ENCODE measurements at regions not wholly inside any gene's neighbourhood (a gene's known extent, or its start where the extent isn't known, plus 50 kb on each side); places are given as distances from the start of the nearest gene placed in this dataset.

DNA sequence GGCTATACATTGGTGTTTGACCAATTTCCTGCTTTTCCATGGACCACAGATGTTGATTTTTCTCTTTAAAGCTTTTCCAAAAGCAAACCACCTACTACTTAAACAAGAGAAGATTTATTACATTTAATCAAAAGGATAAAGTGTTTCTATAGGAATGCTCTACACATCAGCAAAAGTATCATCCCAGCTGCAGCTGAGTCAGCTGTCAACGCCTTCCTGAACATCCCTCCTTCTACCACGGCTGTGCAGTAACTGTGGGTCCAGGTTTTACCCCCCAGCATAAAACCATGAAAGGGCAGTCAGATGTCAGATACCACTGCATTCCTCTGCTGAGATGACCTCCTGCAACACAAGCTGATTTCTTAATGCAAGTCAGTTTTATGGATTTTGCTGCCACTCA lies 524.5 kb upstream of the MEX3C start:
- TF ChIP-seq, protein P1, sequence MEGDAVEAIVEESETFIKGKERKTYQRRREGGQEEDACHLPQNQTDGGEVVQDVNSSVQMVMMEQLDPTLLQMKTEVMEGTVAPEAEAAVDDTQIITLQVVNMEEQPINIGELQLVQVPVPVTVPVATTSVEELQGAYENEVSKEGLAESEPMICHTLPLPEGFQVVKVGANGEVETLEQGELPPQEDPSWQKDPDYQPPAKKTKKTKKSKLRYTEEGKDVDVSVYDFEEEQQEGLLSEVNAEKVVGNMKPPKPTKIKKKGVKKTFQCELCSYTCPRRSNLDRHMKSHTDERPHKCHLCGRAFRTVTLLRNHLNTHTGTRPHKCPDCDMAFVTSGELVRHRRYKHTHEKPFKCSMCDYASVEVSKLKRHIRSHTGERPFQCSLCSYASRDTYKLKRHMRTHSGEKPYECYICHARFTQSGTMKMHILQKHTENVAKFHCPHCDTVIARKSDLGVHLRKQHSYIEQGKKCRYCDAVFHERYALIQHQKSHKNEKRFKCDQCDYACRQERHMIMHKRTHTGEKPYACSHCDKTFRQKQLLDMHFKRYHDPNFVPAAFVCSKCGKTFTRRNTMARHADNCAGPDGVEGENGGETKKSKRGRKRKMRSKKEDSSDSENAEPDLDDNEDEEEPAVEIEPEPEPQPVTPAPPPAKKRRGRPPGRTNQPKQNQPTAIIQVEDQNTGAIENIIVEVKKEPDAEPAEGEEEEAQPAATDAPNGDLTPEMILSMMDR (IDR thresholded peaks at IDR 0.05; ENCODE audit: control extremely low read depth in 1 of 3, insufficient read depth in 1 of 3, low read depth in 1 of 3, low read length in 3 of 3): no peak
- TF ChIP-seq EGR1 (IDR thresholded peaks at IDR 0.05; ENCODE audit: borderline replicate concordance, low read depth, low read length) (no peak), RFX5 (IDR thresholded peaks at IDR 0.05; ENCODE audit: borderline replicate concordance, low read depth, low read length) (no peak), TAF1 (IDR thresholded peaks at IDR 0.05; ENCODE audit: low read depth, low read length) (no peak), GABPA (IDR thresholded peaks at IDR 0.05; ENCODE audit: borderline replicate concordance, insufficient read depth, low read length) (no peak), SRF (IDR thresholded peaks at IDR 0.05; ENCODE audit: low read depth, low read length) (no peak), POLR2A (IDR thresholded peaks at IDR 0.05; ENCODE audit: control extremely low read depth in 1 of 2, low read depth in 2 of 2, low read length in 2 of 2) (no peak)
- TF ChIP-seq, protein P2, sequence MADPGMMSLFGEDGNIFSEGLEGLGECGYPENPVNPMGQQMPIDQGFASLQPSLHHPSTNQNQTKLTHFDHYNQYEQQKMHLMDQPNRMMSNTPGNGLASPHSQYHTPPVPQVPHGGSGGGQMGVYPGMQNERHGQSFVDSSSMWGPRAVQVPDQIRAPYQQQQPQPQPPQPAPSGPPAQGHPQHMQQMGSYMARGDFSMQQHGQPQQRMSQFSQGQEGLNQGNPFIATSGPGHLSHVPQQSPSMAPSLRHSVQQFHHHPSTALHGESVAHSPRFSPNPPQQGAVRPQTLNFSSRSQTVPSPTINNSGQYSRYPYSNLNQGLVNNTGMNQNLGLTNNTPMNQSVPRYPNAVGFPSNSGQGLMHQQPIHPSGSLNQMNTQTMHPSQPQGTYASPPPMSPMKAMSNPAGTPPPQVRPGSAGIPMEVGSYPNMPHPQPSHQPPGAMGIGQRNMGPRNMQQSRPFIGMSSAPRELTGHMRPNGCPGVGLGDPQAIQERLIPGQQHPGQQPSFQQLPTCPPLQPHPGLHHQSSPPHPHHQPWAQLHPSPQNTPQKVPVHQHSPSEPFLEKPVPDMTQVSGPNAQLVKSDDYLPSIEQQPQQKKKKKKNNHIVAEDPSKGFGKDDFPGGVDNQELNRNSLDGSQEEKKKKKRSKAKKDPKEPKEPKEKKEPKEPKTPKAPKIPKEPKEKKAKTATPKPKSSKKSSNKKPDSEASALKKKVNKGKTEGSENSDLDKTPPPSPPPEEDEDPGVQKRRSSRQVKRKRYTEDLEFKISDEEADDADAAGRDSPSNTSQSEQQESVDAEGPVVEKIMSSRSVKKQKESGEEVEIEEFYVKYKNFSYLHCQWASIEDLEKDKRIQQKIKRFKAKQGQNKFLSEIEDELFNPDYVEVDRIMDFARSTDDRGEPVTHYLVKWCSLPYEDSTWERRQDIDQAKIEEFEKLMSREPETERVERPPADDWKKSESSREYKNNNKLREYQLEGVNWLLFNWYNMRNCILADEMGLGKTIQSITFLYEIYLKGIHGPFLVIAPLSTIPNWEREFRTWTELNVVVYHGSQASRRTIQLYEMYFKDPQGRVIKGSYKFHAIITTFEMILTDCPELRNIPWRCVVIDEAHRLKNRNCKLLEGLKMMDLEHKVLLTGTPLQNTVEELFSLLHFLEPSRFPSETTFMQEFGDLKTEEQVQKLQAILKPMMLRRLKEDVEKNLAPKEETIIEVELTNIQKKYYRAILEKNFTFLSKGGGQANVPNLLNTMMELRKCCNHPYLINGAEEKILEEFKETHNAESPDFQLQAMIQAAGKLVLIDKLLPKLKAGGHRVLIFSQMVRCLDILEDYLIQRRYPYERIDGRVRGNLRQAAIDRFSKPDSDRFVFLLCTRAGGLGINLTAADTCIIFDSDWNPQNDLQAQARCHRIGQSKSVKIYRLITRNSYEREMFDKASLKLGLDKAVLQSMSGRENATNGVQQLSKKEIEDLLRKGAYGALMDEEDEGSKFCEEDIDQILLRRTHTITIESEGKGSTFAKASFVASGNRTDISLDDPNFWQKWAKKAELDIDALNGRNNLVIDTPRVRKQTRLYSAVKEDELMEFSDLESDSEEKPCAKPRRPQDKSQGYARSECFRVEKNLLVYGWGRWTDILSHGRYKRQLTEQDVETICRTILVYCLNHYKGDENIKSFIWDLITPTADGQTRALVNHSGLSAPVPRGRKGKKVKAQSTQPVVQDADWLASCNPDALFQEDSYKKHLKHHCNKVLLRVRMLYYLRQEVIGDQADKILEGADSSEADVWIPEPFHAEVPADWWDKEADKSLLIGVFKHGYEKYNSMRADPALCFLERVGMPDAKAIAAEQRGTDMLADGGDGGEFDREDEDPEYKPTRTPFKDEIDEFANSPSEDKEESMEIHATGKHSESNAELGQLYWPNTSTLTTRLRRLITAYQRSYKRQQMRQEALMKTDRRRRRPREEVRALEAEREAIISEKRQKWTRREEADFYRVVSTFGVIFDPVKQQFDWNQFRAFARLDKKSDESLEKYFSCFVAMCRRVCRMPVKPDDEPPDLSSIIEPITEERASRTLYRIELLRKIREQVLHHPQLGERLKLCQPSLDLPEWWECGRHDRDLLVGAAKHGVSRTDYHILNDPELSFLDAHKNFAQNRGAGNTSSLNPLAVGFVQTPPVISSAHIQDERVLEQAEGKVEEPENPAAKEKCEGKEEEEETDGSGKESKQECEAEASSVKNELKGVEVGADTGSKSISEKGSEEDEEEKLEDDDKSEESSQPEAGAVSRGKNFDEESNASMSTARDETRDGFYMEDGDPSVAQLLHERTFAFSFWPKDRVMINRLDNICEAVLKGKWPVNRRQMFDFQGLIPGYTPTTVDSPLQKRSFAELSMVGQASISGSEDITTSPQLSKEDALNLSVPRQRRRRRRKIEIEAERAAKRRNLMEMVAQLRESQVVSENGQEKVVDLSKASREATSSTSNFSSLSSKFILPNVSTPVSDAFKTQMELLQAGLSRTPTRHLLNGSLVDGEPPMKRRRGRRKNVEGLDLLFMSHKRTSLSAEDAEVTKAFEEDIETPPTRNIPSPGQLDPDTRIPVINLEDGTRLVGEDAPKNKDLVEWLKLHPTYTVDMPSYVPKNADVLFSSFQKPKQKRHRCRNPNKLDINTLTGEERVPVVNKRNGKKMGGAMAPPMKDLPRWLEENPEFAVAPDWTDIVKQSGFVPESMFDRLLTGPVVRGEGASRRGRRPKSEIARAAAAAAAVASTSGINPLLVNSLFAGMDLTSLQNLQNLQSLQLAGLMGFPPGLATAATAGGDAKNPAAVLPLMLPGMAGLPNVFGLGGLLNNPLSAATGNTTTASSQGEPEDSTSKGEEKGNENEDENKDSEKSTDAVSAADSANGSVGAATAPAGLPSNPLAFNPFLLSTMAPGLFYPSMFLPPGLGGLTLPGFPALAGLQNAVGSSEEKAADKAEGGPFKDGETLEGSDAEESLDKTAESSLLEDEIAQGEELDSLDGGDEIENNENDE (IDR thresholded peaks at IDR 0.05; ENCODE audit: insufficient replicate concordance, low read length): no peak
- TF ChIP-seq, protein P3, sequence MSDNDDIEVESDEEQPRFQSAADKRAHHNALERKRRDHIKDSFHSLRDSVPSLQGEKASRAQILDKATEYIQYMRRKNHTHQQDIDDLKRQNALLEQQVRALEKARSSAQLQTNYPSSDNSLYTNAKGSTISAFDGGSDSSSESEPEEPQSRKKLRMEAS (IDR thresholded peaks at IDR 0.05): no peak
